ENCODE measurements at regions not wholly inside any gene's neighbourhood (a gene's known extent, or its start where the extent isn't known, plus 50 kb on each side); places are given as distances from the start of the nearest gene placed in this dataset.

GRCh38 chr13:74406420-74406819, 272.2 kb upstream of the KLF12 start:
- no peak for DNase-seq (ENCODE audit: low read depth)
- no peak overlapping the region for H3K4me3 ChIP-seq (ENCODE audit: low read depth, low read length)
- TF ChIP-seq, protein P1, sequence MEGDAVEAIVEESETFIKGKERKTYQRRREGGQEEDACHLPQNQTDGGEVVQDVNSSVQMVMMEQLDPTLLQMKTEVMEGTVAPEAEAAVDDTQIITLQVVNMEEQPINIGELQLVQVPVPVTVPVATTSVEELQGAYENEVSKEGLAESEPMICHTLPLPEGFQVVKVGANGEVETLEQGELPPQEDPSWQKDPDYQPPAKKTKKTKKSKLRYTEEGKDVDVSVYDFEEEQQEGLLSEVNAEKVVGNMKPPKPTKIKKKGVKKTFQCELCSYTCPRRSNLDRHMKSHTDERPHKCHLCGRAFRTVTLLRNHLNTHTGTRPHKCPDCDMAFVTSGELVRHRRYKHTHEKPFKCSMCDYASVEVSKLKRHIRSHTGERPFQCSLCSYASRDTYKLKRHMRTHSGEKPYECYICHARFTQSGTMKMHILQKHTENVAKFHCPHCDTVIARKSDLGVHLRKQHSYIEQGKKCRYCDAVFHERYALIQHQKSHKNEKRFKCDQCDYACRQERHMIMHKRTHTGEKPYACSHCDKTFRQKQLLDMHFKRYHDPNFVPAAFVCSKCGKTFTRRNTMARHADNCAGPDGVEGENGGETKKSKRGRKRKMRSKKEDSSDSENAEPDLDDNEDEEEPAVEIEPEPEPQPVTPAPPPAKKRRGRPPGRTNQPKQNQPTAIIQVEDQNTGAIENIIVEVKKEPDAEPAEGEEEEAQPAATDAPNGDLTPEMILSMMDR (IDR thresholded peaks at IDR 0.05; ENCODE audit: insufficient read depth, low read length), result no peak

GRCh38 chr13:74398599-74398998, 264.4 kb upstream of the KLF12 start:
- no peak for DNase-seq (ENCODE audit: low read depth)
- TF ChIP-seq, protein P1 (IDR thresholded peaks at IDR 0.05; ENCODE audit: insufficient read depth, low read length), result no peak
- no peak overlapping the region for H3K4me3 ChIP-seq (ENCODE audit: low read depth, low read length)

- H3K4me3 ChIP-seq (ENCODE audit: low read depth, low read length), result no peak overlapping the region
- TF ChIP-seq, protein P1 (IDR thresholded peaks at IDR 0.05; ENCODE audit: insufficient read depth, low read length), result no peak
- no peak for DNase-seq (ENCODE audit: low read depth)
These were observed 254.9 kb upstream of the KLF12 start for GRCh38 chr13:74389056-74389455.

GRCh38 chr13:74388626-74389025, 254.4 kb upstream of the KLF12 start:
- no peak overlapping the region for H3K4me3 ChIP-seq (ENCODE audit: low read depth, low read length)
- TF ChIP-seq, protein P1 (IDR thresholded peaks at IDR 0.05; ENCODE audit: insufficient read depth, low read length), result no peak
- no peak for DNase-seq (ENCODE audit: low read depth)

DNA sequence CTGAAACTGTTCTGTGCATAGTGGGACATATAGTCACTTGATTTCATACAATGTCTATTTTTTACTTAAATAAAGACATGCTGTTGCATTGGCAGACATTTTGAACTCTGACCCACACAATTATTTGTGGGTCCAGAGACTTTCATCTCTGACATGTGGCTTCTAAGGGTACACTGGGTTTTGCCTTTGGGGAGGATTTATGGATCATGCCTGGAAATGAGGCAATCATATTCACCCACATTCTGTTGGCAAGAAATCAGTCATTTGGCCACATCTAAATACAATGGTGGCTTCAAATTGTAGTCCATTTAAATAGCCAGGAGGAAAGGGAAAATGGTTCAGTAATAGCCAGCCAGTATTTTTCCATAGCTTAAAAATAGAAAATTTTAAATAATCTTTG, 238.3 kb upstream of the KLF12 start:
- no peak overlapping the region for H3K4me3 ChIP-seq (ENCODE audit: low read depth, low read length)
- no peak for DNase-seq (ENCODE audit: low read depth)
- TF ChIP-seq, protein P1 (IDR thresholded peaks at IDR 0.05; ENCODE audit: insufficient read depth, low read length), result no peak

- no peak overlapping the region for H3K4me3 ChIP-seq (ENCODE audit: low read depth, low read length)
- no peak for DNase-seq (ENCODE audit: low read depth)
- TF ChIP-seq, protein P1 (IDR thresholded peaks at IDR 0.05; ENCODE audit: insufficient read depth, low read length), result no peak
These were observed 233.0 kb upstream of the KLF12 start for GRCh38 chr13:74367193-74367592.

GRCh38 chr13:74361274-74361673, 227.1 kb upstream of the KLF12 start:
- no peak for DNase-seq (ENCODE audit: low read depth)
- H3K4me3 ChIP-seq (ENCODE audit: low read depth, low read length), result no peak overlapping the region
- TF ChIP-seq, protein P1 (IDR thresholded peaks at IDR 0.05; ENCODE audit: insufficient read depth, low read length), result no peak
